ENCODE measurements at regions not wholly inside any gene's neighbourhood (a gene's known extent, or its start where the extent isn't known, plus 50 kb on each side); places are given as distances from the start of the nearest gene placed in this dataset.

DNA sequence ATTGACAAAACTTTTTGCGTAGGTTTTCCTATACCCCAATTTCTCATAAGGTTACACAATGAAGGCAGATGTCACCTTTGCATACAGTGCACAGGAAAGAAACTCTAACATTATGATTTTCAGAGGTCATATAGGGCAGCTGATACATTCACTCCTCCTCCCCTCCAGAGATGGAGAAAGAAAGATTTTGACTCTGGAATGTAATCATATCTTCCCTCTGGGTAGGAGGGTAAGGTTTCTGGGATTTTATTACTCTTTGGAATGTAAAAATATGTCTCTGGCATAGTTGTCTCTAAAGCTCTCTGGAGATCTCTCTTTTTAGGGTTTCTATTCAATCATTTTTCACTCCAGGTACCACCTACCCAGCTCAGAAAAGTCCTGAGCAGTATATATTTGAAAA is 398.3 kb downstream of the GPD2 start:
- no peak for DNase-seq (ENCODE audit: low read depth in 4 of 4, low spot score in 3 of 4)

DNA sequence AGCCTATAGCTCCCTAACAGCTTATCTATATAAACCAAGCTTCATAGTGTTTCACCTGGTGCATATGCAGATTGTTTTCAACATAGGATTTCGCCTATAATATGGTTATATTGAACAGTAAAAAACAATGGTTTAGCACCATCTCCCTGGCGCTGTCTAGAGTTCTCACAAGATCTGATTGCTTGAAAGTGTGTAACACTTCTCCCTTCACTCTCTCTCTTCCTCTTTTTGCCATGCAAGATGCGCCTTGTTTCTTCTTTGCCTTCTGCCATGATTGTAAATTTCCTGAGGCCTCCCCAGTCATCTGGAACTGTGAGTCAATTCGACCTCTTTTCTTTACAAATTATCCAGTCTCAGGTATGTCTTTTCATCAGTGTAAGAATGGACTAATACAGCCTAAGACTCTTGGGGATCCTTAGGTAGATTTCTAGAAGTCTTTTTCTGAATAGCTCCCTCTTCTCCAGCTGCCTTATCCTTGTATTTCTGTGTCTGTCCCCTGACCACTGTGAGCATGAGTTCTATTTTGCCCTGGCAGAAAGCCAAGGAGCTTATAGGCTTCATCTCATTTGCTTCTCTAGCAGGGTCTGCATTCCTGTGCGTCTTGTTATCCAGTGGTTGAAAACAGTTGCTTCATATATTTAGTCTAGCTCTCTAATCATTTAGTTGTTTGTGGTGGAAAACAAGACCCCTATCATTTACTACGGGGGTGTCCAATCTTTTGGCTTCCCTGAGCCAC is 401.6 kb downstream of the GPD2 start:
- no peak for DNase-seq (ENCODE audit: low read depth in 4 of 4, low spot score in 3 of 4)

DNA sequence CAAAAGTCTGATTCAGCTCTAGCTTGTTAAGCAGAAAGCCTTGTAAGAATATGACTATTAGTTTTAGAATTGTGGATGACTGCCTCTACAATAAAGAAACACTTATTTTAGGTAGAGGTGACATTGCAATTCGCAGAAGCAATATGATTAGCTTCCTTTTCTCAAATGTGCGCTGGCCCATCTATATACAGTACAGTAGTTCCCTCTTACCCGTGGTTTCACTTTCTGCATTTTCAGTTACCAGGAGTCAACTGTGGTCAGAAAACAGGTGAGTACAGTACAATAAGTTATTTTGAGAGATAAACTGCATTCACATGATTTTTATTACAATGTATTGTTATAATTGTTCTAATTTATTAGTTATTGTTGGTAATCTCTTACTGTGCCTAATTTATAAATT is 405.1 kb downstream of the GPD2 start:
- DNase-seq (ENCODE audit: low read depth in 4 of 4, low spot score in 3 of 4): no peak

DNA sequence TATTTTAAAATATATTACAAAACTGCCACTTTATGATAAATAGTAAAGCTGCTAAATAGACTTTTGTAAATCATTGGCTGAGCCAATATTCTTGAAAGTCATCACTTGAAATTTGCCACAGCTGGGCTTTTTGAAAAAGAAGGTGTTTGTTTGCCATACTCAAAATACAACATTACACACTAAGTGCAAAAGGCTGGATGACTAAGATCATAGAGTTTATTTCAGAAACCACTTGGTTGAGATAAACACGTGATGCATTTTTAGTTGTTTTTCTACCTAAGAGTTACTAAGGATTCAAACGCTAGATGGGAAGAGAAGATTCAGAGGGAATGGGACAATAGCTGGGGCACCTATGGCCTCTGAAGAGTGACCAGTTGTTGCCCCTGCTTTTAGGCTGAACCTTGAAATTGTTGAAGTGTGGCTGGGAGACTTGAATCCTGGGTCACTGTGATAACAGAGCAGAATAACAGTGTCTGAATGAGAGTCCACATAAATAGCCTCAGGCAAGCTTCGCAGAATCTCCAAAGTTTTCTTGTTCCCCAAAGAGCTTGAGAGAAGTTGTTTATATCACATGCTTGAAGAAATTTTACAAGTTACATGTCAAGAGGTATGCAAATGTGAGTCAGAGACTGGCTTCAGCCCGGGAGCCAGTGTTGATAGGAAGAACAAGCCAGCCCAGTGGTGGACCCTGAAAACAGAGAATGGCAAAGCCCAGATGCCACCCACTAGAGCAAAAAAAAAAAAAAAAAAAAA is 409.8 kb downstream of the GPD2 start:
- DNase-seq (ENCODE audit: low read depth in 4 of 4, low spot score in 3 of 4): no peak

DNA sequence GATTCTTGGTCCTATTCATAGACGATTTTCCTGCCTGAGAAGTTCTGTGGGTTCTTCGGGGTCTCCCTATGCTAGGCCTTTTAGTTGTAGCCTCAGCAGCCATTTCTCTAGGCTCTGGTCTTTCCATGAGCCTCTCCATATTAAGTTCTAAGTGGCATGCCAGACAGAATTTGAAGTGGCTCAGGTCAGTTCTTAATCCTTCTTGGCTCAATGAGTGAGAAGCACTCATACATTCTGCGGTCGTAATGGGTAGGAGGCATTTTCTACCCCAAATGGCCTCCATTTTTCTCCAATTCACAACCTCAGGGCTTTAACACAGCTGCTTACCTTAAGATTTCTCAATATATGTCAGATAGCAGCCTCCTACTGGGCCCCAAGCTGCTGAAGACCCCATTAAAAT is 405.3 kb upstream of the GALNT5 start:
- DNase-seq (ENCODE audit: low read depth in 4 of 4, low spot score in 3 of 4): no peak

DNA sequence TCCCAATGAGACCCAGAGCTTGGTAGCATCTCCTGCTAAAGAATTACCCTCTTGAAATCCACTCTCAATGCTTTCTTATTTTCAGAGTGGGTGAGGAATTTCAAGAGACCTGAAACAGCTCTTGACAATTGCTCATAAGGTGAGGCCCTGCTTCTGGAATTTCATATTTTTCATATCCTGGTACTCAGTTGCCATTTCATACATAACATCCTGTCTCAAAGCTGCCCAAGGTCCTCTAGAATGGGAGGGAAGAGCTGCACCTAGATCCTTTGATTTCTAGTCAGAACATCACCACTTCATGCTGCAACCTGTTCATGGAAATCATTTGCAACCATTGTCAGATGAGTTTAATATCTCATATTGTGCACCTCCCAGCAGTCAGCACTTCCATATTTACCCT is 404.8 kb upstream of the GALNT5 start:
- DNase-seq (ENCODE audit: low read depth in 4 of 4, low spot score in 3 of 4): no peak

DNA sequence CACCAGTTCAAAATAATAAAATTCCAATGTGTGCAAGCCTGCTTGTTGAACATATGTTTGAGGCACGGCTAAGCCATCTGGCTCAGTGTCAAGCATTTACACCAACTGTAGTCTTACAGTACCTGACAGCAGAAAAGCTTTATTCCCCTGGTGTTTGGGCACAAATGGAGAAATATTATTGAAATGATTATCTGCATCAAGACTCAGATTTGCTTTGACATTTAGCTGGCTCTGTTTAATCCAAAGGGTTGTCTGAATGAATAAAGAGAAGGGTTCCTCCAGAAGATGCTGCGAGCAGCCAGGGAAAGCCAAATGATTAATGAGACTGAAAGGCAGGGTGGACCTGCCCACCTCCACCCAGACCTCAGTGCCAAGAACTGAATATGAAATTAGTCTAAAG is 393.2 kb upstream of the GALNT5 start:
- no peak for DNase-seq (ENCODE audit: low read depth in 4 of 4, low spot score in 3 of 4)

DNA sequence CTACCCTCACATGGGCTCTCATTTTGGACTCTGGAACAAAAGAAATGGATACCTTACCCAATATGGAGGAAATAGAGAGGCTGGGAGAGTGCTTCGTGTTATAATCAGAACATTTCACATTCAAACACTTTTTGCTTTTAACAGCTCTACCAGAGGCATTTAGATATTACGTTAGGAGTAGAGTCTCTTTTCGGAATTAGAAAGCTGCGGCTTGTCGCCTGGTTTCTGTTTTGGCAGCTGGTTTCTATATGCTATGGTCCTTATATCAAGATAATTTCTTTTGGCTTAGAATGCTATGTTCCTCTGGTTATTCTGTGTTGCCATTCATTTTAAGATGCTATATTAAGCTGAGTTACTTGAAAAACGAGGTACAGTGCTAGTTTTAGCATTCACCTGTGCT is 392.8 kb upstream of the GALNT5 start:
- DNase-seq (ENCODE audit: low read depth in 4 of 4, low spot score in 3 of 4): no peak

DNA sequence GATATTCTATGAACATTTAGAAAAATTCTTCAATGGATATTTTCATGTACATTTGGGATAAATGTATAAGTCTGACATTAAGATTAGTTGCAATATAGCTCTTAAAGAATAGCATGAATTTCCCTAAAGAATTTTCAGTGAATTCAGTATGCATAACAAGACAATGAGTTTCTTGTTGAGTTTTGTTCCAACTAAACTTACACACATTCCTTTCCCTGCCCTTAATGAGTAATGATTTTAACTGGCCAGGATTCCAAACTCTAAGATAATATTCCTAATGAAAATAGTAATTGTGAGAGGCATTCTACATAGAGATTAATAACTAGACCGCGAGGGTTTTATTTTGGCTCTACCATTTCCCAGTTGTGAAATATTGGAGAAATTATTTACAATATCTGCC is 390.3 kb upstream of the GALNT5 start:
- no peak for DNase-seq (ENCODE audit: low read depth in 4 of 4, low spot score in 3 of 4)

DNA sequence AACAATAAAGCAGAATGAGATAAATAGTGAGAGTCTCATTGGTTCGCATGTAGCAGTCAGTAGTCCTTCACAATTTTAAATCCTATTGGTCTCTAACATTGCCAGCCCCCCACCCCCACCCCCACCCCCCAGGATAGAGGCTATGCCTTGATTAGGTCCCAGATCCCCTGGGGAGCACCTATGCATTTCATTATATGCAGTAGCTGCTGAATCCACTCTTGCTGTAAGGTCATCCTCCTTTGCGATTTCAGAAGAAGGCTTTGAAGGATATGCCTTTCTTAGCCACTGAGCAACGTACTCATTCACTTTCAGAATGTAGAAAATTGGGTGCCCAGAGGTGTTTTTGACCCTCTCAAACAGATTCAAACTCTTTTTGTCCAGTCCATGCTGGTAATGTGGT is 382.8 kb upstream of the GALNT5 start:
- DNase-seq (ENCODE audit: low read depth in 4 of 4, low spot score in 3 of 4): no peak

DNA sequence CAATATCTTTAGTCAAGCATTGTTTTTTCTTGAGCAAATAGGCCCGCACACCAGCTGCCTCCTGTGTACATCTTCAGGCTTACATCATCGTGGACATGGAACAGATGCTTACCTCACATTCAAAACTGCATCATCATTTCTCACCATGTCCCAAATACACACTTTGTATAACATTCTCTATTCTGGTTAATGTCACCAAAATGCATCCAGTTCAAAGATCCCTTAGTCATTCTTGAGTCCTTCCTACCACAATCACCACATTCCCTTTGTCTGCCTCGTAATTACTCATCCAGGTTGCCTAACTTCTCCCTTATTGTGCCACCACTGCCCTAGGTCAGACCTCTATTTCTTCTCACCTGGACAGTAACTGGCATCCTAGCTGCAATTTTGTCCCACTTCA is 373.7 kb upstream of the GALNT5 start:
- no peak for DNase-seq (ENCODE audit: low read depth in 4 of 4, low spot score in 3 of 4)

DNA sequence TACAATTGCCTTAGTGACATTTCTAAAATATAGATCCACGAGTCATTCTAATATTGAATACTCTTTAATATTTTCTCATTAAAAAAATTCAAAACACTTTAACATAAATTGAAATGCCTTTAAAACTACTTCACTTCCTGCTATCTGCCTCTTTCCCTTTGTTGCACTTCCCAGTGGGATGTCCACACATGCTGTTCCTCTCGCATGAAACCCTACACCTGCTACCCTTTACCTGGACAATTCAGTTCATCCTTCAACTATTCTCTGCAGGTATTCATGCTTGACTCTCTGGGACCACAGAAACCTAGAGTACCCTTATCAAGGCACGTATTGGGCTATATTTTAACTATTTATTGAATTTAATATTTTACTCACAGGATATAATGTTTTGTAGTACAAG is 373.3 kb upstream of the GALNT5 start:
- no peak for DNase-seq (ENCODE audit: low read depth in 4 of 4, low spot score in 3 of 4)

DNA sequence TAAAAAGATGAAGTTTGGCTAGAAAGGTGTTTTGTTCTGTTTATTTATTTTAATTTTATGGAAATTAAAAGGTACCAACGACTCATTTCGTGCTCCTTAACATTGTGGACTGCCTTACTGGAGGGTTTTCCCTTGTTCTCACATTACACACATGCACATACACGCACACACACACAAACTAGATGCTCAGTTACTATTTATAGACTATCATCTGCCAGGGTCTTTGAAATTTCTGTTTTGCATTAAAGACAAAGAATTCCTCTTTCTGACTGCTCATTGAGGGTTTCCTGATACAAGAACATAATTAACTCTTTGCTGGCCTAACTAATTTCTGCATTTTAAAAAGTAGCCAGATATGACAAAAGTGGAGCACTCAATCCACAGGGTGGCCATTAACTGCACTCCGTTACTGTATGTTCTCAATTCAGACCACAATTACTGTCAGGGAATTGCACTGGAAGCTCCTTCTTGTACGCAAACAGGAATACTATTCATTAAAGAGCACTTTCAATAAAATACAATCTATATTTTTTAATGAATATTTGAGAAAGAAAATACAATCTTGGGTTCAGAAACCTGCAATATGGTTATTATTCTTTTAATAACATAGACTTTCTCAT is 366.9 kb upstream of the GALNT5 start:
- no peak for DNase-seq (ENCODE audit: low read depth in 4 of 4, low spot score in 3 of 4)

DNA sequence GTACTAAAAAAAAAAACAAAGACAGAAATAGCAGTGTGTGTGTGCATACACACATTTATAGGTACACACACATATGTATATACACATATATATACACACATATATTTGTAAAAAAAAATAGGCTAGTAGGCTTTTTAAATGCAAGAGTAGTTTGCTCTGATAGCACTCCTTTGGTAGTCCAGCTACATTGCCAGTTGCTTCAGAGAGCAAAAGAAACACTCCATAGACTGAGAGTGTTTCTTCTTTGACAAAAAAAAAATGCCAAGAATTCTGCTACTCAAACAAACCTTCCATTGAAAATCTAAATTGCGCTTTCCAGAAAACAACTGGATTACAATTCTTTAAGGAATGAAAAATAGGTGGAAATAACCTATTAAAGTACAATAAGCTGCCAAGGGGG is 365.9 kb upstream of the GALNT5 start:
- DNase-seq (ENCODE audit: low read depth in 4 of 4, low spot score in 3 of 4): no peak

DNA sequence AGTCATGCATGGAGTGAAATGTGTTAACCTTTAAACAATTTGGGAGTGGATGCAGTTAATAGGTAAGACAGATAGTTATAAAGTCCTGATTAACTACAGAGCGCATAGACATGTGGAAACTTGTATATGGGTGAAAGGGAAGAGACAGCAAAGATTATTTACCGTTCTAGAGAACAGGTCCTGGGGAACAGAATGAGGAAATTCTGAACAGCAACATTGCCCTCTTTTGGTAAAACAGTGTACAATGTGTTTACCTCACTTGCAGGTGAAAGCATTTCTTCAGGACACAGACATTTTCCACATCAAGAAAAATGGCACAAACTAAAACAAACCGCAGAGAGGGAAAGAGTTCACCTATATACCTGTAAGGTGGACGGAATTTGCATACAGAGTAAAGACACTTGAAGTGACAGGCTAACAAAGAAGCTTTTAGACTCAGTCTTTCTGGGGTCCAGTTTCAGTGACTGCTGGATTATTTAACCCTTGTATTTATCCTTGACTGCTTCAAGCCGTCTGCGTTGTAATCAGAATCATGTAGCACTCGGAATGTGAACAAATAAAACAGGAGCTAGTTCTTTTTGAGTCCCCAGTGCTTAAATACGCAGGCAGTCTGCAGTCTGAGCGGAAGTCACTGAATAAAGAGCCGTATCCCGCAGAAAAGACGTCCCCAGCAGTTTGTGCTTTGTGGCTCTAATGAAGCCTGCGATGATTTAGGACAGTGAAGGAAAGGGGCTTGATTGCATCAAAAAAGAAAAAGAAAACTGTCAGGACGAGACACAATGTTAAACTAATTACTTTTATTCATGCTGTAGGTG is 364.8 kb upstream of the GALNT5 start:
- peak; percentile 24 to 46 (median 44) for DNase-seq (ENCODE audit: low read depth in 4 of 4, low spot score in 3 of 4)

DNA sequence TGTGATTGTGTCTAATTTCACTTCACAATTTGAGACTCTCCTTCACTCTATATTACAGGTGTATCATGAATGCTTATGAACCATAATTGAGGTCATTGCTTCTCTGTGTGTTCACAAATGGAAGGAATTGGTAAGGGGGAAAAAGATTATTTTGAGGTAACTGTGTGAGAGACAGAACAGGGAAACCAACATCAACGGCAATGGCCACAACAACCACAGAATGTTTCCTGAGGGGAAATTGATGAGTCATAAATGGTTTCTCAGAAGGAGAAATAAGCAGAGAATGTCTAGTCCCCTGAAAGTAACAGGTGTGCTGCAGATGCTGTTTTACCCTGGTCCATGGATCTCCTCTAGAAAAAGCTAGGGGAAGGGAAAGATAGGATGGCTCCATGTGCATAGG is 361.2 kb upstream of the GALNT5 start:
- DNase-seq (ENCODE audit: low read depth in 4 of 4, low spot score in 3 of 4): no peak

DNA sequence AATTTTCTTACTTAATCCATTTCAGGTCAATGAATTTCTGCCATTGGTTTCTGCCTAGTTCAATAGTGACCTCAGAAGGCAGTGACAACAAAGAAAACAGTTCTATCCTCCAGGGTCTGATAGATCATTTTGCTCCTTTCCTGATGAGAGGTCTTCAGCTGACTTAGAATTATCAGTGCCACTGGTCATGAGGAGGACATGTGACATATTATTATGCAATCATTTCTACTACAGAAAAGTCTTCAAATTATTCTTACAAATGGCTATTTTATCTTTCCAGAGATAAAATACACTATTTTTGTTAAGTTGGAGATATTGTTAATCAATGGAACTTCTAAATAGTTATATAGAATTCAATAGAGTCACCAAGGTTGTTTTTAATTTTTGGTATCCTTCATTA is 360.0 kb upstream of the GALNT5 start:
- DNase-seq (ENCODE audit: low read depth in 4 of 4, low spot score in 3 of 4): no peak

DNA sequence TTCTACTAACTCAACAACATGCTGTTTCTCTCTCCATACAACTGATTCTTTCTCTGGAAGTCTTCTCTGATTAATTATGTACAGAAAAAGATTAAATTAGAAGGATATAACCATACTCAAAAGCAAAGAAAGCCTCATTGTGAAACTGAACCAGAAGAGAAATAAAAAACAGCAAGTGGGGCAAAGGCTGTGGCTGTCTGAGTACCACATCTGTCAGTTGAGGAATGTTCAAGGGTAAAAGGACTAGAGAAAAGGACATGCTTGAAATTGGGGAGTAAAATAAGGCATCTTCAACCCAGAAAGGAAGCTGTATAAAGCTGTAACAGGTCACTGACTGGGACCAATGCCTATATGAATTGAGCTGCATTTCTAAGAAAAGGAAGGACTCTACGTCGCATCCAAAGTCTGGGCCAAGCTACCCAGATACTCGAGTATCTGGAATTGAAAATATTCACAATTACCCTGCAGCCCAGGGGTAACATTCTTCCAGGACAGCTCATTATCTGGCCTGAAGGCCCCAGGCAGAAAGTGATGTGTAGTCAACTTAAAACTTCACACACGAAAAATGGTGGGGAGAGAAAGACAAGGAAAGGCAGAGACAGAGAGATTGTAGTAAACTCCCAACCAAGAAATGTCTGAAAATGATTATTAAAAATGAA is 356.0 kb upstream of the GALNT5 start:
- no peak for DNase-seq (ENCODE audit: low read depth in 4 of 4, low spot score in 3 of 4)

DNA sequence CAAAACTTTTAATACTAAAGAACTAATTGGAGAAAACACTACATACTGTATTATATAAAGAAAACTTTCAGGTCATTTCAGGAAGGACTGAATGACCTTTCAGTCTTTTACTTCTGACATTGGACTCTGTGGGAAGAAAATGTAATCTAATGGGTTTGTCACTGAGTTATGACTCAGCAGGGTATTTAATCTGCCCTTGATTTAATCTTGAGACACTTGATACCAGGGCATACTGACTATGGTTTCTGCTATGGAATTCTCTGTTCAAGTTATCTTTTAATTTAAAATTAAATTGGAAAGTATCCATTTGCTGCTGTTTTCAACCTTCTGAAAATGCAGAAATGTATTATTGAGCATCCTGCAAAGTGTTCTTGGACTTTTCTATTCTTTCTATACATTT is 354.2 kb upstream of the GALNT5 start:
- no peak for DNase-seq (ENCODE audit: low read depth in 4 of 4, low spot score in 3 of 4)

DNA sequence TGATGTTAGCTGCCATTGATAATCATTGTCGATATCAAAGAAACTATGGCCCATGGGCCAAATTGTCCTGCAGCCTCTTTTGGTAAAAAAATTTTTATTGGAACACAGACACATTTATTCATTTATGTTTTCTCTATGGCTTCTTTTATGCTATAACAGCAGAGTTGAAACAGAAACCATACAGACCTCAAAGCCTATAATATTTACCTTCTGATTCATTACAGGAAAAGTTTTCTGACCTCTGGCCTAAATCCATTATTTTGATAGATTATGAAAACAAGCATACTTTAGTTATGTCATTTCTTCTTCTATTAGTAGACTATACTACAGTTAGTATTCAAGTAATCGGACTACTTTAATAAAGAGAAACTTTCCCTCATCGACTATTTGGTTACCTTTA is 349.7 kb upstream of the GALNT5 start:
- DNase-seq (ENCODE audit: low read depth in 4 of 4, low spot score in 3 of 4): no peak

DNA sequence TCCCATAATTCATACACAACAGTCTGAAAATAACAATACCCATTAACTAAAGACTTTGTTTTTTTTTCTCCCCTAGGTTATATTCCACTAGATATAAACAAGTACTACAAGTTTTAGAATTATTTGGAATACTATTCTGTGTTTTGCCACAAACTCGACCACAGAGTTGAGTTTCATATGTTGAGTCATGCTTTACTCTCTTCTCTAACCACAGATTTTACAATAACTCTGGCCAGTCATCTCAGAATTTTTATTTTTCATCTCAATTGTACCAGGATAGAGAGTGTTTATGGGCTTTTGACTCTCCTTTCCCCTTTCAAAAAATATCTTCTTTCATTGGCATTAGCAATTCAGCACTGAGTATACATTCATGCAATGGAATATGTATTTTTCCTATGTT is 348.7 kb upstream of the GALNT5 start:
- DNase-seq (ENCODE audit: low read depth in 4 of 4, low spot score in 3 of 4): no peak

Data from left renal pelvis (tissue), 4 donors.